Adrenal gland (tissue), 5 donors: ENCODE measurements at regions not wholly inside any gene's neighbourhood (a gene's known extent, or its start where the extent isn't known, plus 50 kb on each side); places are given as distances from the start of the nearest gene placed in this dataset.

Source experiments
- CTCF ChIP-seq, 6 experiments: fragments of 450-650 bp in 4 of 6; fragments of 200-600 bp in 2 of 6; sonication (generic) in 1 of 6; IDR thresholded peaks; 1 replicate in 5 of 6; 2 replicates in 1 of 6; pipeline versions ENCODE4 v1.5.1 to v1.8.0; 2016 to 2021; ENCODE audit warnings: antibody characterized with exemption in 6 of 6, mild to moderate bottlenecking in 2 of 6, moderate library complexity in 1 of 6
- POLR2A ChIP-seq, 2 donors: fragments of 450-650 bp; IDR thresholded peaks; one replicate each; pipeline ENCODE4 v1.6.1; 2017; ENCODE audit warnings: antibody characterized with exemption in 2 of 2, mild to moderate bottlenecking in 2 of 2, moderate library complexity in 1 of 2
- donor health status: DM: no; HTN: no; CAD: no.

- TF ChIP-seq CTCF (IDR thresholded peaks at IDR 0.05), result no peak
- no peak for TF ChIP-seq POLR2A (IDR thresholded peaks at IDR 0.05)
Observed at GRCh38 chr6:125679128-125679527, 70.3 kb upstream of the HEY2 start.
